NCI-H526 (cell line): ENCODE measurements at regions not wholly inside any gene's neighbourhood (a gene's known extent, or its start where the extent isn't known, plus 50 kb on each side); places are given as distances from the start of the nearest gene placed in this dataset.
"Not testable (repeated sequence)": the region's sequence is repeated elsewhere in the genome, so short reads cannot be mapped to it uniquely, and the experiment has no call there.

Source experiments
- DNase-seq, 2 experiments: peaks; one replicate each; lab custom pipeline; 2025; lab: John Stamatoyannopoulos, UW

DNA sequence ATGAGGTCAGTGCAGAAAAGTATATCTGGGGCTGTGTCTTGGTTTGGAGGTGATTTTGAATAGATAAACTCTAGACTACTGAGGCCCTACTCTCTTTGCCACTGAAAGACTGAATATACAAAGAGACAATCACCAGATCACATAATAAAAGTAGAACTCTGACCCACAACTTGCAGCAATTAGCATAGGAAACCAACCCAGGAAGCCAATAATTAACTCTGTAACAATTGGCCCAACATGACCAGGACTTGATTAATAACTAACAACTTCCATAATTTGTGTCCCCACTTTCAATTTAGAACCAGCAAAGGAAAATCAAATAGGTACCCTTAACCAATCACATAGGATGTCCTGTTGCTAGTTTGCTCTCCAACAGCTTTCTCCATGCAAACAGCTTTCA lies 1104.9 kb upstream of the CELF4 start:
- DNase-seq: no peak

- DNase-seq: no peak
Observed at GRCh38 chr18:38664929-38665328, 1099.3 kb upstream of the CELF4 start.

DNA sequence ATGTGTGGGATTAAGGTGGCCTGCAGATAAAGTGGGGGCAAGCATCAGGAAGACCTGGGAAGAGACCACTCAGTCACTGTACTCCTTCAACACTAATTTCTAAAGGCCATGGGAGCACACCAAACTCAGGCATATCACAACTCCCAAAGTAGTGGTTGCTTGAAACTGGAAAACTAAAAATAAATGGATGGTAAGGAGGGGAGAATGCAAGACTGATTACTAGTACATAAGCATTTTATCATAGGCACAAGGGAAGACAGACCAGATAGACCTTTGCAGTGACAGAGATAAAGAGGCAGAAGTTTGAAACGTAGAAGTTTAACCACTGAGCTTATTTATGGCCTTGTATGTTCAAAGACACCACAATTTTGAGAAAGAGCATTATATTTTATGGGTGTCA lies 1098.1 kb upstream of the CELF4 start:
- DNase-seq: no peak

DNA sequence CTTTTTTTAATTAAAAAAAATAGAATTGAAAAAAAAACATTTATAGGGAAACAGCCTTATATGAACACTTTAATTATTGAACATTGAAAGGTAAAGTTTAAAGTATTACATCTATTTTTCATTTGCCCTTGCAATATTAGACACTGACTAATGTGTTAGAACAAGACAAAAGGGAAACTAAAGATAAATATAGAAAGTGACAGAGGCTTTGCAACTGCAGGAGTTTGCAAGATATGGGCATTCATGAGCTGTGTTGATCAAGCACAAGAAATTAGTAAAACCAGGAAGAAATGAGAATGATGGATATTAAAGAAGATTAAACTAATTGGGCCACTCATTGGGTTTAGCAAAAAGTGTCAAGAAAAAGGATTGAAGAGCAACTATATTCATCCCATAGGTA lies 1097.7 kb upstream of the CELF4 start:
- DNase-seq: no peak

- no peak for DNase-seq
Observed at GRCh38 chr18:38654946-38655345, 1089.3 kb upstream of the CELF4 start.

DNA sequence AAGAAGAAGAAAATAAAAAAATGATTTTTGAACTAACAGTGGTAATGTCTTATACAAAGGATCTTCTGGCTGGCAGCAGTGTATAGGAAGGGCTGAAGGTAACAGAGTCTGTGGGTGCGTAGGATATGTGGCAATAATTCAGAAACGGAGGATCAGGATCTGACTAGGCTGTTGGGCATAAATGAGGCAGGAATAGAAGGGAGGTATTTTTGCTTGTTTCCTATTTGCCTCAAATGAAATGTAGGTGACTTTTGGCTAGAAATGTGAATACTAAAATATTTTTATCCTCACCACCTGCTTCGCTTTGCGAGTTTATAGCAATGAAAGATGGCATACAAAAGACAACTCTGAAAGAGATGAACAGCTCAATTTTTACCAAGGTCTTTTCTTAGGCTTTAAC lies 1086.1 kb upstream of the CELF4 start:
- DNase-seq: no peak

GRCh38 chr18:38648179-38648578 lies 1082.6 kb upstream of the CELF4 start:
- DNase-seq: no peak

GRCh38 chr18:38646296-38646695 lies 1080.7 kb upstream of the CELF4 start:
- no peak for DNase-seq

GRCh38 chr18:38644875-38645641 lies 1079.5 kb upstream of the CELF4 start:
- DNase-seq: no peak

GRCh38 chr18:38642711-38643110 lies 1077.1 kb upstream of the CELF4 start:
- no peak for DNase-seq

GRCh38 chr18:38639700-38640099 lies 1074.1 kb upstream of the CELF4 start:
- not testable (repeated sequence) for DNase-seq

DNA sequence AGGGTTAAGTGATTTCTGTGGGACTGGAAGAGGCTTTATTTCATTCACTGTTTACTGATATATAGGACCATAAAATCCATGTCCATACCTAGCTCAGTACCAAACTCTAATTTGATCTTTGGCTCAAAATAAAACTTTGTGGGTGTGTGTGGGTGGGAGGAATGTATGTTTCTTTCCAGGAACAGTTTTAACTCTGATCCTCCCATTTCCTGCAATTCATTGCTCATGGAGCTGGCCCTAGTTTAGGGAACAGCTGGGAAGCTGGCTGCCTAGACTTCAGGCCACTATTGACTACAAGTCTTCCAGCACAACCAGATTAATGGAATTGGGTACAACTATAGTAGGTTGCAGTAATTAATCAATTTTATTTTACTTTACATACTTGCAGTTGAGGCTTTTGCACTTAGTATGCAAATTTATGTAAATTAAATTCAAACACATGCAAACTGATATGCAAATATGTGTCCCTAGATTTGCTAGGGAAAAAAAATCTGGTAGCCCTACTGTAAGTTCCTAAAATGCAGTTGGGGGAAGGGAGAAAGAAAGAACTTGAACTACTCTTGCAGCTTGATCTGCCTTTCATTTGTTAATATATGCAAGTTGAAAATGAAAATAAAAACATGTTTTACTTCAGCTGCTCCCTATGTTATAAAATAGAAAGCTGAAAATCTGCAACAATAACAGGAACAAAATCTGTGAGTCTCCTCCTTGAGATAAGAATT lies 1070.3 kb upstream of the CELF4 start:
- no peak for DNase-seq

DNA sequence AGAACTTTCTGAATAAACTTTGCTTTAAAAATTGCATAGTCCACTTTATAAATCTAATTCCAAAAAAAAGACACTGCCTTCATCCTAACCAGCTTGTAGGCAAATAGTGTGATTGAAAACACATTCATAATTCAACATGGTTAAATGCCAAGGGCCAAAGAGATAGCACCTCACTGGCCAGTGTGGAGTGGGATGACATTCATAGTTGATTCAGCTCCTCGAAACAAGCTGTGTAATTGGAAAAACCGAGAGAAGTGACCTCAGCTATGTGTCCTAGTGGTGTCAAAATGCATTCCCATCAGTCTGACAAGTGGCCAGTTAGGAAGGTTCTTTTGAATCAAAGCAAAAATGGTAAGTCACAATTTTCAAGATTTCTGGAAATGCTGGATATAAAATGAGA lies 1068.5 kb upstream of the CELF4 start:
- DNase-seq: no peak

- no peak for DNase-seq
Observed at GRCh38 chr18:38633333-38633732, 1067.7 kb upstream of the CELF4 start.

- DNase-seq: no peak
Observed at GRCh38 chr18:38619129-38619528, 1053.5 kb upstream of the CELF4 start.

DNA sequence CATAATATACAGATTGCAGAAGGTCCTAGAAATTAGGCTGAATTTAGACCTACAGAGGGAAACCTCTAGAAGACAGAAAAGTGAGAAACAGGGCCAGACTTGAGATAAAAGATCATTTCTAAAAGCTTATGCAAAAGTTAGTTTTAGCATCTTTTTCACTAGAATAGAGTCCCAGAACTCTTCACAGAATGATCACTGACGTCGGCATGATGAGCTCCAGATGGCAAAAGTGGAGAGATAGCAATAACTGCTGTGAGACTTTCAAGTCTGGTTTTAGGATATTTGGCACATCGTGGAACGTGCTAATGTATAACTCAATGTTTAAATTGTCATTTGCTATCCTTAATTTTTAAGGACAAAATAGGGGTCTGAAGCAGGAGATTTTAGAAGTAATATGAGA lies 1050.7 kb upstream of the CELF4 start:
- no peak for DNase-seq

DNA sequence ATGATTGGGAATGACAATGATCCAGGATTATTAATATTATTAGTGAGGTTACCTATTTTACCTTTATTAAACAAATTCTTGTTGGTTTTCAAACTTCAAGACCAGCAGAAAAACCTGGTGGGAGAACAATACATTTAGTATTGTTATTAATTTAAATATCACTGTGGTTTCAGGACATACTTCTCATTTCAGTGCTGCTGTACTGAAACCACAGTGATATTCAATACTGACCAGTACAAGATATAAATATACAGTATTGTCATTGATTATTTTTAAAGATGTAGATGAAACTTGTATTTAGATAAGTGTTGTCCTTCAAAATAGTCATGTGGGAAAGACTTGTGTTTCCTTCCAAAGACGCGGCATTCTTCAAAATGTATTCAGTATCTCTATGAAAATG lies 1047.3 kb upstream of the CELF4 start:
- no peak for DNase-seq

DNA sequence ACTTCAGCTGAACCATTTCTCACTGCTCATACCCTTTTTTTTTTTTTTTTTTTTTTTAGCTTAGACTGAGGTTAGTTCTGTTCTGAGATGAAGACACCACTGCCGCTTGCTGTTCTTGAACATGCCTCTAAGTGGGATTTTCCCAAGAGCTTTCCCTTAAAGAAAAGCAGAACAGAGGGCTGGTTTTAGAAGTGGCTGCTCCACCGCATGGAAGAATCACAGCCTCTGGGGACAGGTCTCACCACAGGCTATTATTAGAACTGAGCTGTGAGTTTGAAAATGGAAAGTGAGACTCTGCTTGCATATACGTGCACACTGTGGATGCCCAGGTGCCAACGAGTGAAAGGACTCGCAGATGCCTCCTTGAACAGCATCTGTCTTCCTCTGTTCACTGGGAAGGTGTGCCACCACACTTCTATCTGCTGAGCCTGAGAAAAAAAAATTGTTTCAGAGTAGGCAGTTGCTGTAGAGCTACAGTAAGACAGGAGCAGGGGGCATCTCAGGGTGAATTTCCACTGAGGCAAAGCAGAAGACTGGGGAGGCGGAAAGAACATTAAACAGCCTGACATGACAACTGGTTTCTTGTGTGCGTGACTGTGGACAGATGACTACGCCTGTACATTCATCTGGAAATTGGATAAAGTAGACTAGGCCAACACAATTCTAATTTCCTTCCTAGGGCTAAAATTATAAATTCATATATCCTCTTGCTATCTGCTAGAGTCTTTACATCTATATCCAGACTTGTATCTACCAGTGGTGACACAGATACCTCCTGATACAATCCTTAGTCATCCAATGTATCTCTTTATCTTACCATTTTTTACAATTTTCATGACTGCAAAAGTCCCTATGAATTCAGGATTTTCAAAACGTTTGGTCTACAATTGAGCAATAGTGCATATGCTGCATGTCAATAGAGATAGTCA lies 1045.7 kb upstream of the CELF4 start:
- no peak for DNase-seq

GRCh38 chr18:38606841-38607240 lies 1041.2 kb upstream of the CELF4 start:
- DNase-seq: no peak

DNA sequence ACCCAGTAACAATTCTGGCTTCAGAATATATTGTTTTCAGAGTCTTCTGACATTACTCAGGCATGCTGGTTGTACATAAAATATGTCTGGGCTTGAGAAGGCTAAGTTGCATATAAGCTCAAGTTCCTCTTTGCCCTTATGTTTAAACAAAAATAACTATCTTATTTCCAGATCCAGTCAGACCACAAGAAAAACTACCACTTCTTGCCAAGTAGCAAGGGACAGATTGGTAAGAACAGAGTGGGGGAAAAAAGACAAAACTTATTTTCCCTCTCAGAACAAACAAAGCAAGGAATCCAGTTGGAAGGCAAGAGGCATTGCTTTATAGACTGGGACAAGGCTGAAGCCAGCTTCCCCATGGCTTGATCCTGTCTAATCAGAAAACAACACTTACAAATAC lies 1036.7 kb upstream of the CELF4 start:
- no peak for DNase-seq

GRCh38 chr18:38587571-38587970 lies 1022.0 kb upstream of the CELF4 start:
- no peak for DNase-seq

DNA sequence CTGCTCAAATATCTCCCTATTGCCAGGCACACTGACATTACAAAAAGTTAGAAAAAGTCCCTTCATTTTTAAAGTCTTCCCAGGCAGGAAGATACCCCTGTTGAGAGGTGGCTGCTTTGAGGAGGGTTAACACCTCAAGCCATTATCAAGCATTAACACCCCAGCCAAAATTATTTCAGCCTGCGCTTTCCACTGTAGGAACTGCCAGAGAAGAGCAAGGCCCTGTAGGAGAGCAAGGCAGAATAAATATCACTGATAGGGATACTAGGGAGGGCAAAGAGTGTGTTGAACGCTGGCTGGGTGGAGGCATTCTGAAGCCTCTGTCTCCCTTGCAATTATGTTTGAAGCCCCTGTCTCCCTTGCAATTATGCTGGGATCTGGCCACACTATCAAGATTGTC lies 1020.7 kb upstream of the CELF4 start:
- DNase-seq: no peak

DNA sequence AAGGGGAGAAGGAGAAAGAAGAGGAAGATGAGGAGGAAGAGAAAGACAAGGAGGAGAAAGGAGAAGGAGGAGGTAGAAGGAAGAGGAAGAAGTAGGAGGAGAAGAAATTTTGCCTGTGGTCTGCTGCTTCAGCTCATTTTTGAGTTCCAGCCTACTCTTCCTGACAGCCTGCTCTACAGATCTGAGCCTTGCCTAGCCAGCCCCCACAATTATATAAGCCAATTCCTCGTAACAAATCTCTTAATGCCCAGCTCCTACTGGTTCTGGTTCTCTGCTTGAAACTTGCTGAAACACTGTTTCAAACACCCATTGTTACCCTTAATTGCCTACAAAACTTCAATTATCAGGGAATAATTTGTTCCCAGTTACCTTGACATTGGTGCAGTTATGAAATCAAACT lies 1014.2 kb upstream of the CELF4 start:
- no peak for DNase-seq
